ACC112 (cell line): ENCODE measurements at regions not wholly inside any gene's neighbourhood (a gene's known extent, or its start where the extent isn't known, plus 50 kb on each side); places are given as distances from the start of the nearest gene placed in this dataset.

Source experiments
- H2AFZ ChIP-seq: fragments of 200-600 bp; sonication (generic); one replicate; pipeline ENCODE4 v1.6.0; 2017; ENCODE audit warnings: antibody characterized with exemption, low read length; ENCODE audit not compliant: unreplicated experiment
- H3K27ac ChIP-seq: fragments of 200-600 bp; sonication (generic); 2 replicates; pipeline ENCODE4 v1.5.1; 2014; ENCODE audit warnings: low read depth, mild to moderate bottlenecking, antibody characterized with exemption, low read length, moderate library complexity
- H3K27me3 ChIP-seq: fragments of 200-600 bp; sonication (generic); 2 replicates; pipeline ENCODE4 v1.6.1; 2014; ENCODE audit warnings: mild to moderate bottlenecking, antibody characterized with exemption, low read length, moderate library complexity, mixed read lengths; ENCODE audit not compliant: insufficient read depth
- H3K36me3 ChIP-seq: fragments of 200-600 bp; sonication (generic); 2 replicates; pipeline ENCODE4 v1.6.1; 2016; ENCODE audit warnings: mild to moderate bottlenecking, antibody characterized with exemption, low read length, moderate library complexity, mixed read lengths; ENCODE audit not compliant: insufficient read depth
- H3K4me1 ChIP-seq: fragments of 200-600 bp; sonication (generic); one replicate; pipeline ENCODE4 v1.6.1; 2016; ENCODE audit warnings: low read length, mixed read lengths; ENCODE audit not compliant: insufficient read depth, unreplicated experiment, control insufficient read depth
- H3K4me3 ChIP-seq: fragments of 200-600 bp; sonication (generic); 2 replicates; pipeline ENCODE4 v1.5.1; 2014; ENCODE audit warnings: mild to moderate bottlenecking, low read depth, low read length
- H3K79me2 ChIP-seq: fragments of 200-600 bp; sonication (generic); one replicate; pipeline ENCODE4 v1.6.0; 2016; ENCODE audit warnings: low read length; ENCODE audit not compliant: control insufficient read depth, unreplicated experiment, insufficient read depth

DNA sequence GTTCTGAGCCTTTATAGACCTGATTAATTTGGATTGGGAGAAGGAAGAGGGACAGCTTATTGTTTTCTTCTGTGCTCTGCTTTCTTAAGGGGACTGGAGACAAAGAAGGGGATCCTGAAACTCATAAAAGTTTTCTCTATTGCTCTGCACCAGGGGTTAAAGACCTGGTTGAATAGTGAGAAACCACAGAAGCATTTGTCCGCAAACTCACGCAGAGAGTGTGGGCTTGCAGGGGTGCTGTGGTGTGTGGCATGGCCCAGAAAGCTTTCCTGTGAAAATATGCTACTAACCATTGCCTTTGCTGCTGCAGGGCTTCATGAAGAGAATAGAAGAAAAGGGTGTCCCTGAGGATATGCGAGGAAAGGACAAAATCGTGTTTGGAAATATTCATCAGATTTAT lies 73.1 kb upstream of the UMPS start:
- H3K4me1 ChIP-seq = peaks cover 4% of the 10 kb centered on the region
- no peak overlapping the region for H2AFZ ChIP-seq
- no peaks in the 10 kb centered on the region for H3K79me2 ChIP-seq
- H3K4me3 ChIP-seq = no peak overlapping the region
- no peak overlapping the region for H3K27ac ChIP-seq
- H3K36me3 ChIP-seq = no peaks in the 10 kb centered on the region
- H3K27me3 ChIP-seq = peaks cover 41% of the 10 kb centered on the region

GRCh38 chr3:124658270-124658669 lies 72.0 kb upstream of the UMPS start:
- Histone ChIP-seq H2AFZ (no peak overlapping the region), H3K27me3 (peaks cover 36% of the 10 kb centered on the region), H3K79me2 (no peaks in the 10 kb centered on the region), H3K4me3 (no peak overlapping the region), H3K4me1 (peaks cover 4% of the 10 kb centered on the region), H3K36me3 (no peaks in the 10 kb centered on the region), H3K27ac (no peak overlapping the region)

GRCh38 chr3:124659175-124659574 lies 71.1 kb upstream of the UMPS start:
- Histone ChIP-seq H3K36me3 (no peaks in the 10 kb centered on the region), H2AFZ (no peak overlapping the region)

DNA sequence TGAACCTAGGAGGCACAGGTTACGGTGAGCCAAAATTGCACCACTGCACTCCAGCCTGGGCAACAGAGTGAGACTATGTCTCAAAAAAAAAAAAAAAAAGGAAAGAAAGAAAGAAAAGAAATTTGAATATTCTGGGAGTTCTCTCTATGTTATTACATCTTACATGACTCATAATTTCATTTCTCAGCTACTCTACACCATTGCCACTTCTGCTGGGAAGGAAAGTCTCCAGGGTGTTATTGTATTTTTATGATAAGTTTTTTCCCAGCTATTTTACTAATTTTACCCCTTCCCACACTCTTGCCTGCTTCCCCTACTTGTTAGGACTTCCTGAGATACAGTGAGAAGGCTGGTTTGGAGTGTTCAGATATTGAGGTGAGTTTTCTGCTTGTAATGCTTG lies 69.7 kb upstream of the UMPS start:
- no peak overlapping the region for H2AFZ ChIP-seq
- peaks cover 15% of the 10 kb centered on the region for H3K27me3 ChIP-seq
- no peak overlapping the region for H3K27ac ChIP-seq
- H3K79me2 ChIP-seq = no peaks in the 10 kb centered on the region
- H3K4me1 ChIP-seq = peaks cover 11% of the 10 kb centered on the region
- no peaks in the 10 kb centered on the region for H3K36me3 ChIP-seq
- no peak overlapping the region for H3K4me3 ChIP-seq

More at GRCh38 chr3:124659175-124659574, 71.1 kb upstream of the UMPS start:
- Histone ChIP-seq H3K27me3 (peaks cover 27% of the 10 kb centered on the region), H3K27ac (no peak overlapping the region), H3K4me3 (no peak overlapping the region), H3K4me1 (peaks cover 11% of the 10 kb centered on the region), H3K79me2 (no peaks in the 10 kb centered on the region)

DNA sequence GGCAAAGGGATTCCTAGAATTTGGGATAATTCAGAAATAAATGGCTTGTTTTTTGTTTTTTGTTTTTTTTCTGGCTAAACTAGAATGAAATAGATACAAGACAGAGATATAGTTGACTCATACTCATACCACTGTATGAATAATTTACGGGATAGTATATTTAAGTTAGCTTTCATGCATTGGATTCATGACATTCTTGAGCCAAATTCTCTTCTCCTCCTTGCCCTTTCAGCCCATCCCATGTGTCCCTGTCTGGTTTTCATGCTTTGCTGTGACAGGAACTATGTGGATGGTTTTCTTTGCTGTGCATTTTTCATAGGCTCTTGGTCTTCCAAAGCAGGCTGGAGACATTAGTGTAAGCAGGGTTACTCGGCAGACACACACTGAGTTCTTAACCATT lies 66.6 kb upstream of the UMPS start:
- peaks cover 6% of the 10 kb centered on the region; the same call in 1 of the 2 replicates for H3K27me3 ChIP-seq
- H3K27ac ChIP-seq = no peak overlapping the region
- H3K4me1 ChIP-seq = peaks cover 11% of the 10 kb centered on the region
- no peaks in the 10 kb centered on the region for H3K79me2 ChIP-seq
- H2AFZ ChIP-seq = no peak overlapping the region
- H3K36me3 ChIP-seq = no peaks in the 10 kb centered on the region
- H3K4me3 ChIP-seq = no peak overlapping the region

DNA sequence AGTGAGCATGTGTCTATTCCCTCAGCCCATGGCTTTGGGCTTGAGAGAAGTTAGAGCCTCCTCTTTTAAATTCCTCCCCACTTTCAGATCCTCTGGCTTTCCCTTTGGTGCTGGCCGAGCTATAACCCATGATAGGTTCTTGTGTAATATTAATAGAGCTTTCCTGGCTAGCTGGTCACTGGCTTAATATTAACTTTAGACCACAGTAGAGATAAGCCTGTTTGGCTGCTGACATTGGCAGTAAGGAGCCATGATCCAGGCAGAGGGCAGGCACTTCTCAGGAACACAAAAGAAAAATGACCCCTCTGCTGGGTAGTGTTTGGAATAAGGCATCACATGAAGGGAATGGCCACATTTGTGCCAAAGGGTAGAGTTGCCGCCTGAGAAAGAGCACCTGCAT lies 65.4 kb upstream of the UMPS start:
- no peaks in the 10 kb centered on the region for H3K36me3 ChIP-seq
- no peak overlapping the region for H2AFZ ChIP-seq
- H3K27ac ChIP-seq = no peak overlapping the region
- H3K4me3 ChIP-seq = no peak overlapping the region
- H3K79me2 ChIP-seq = no peaks in the 10 kb centered on the region
- H3K4me1 ChIP-seq = peaks cover 20% of the 10 kb centered on the region
- peaks cover 6% of the 10 kb centered on the region; the same call in 1 of the 2 replicates for H3K27me3 ChIP-seq

- no peak overlapping the region for H3K4me3 ChIP-seq
- H3K4me1 ChIP-seq = peaks cover 20% of the 10 kb centered on the region
- H3K36me3 ChIP-seq = no peaks in the 10 kb centered on the region
- no peak overlapping the region for H2AFZ ChIP-seq
- no peaks in the 10 kb centered on the region for H3K79me2 ChIP-seq
- H3K27ac ChIP-seq = no peak overlapping the region
- peaks cover 4% of the 10 kb centered on the region; the same call in 1 of the 2 replicates for H3K27me3 ChIP-seq
These were observed 64.2 kb upstream of the UMPS start for GRCh38 chr3:124666067-124666466.

GRCh38 chr3:124669470-124669869 lies 60.8 kb upstream of the UMPS start:
- no peaks in the 10 kb centered on the region for H3K27me3 ChIP-seq
- H3K4me1 ChIP-seq = peaks cover 13% of the 10 kb centered on the region
- no peak overlapping the region for H3K27ac ChIP-seq
- no peaks in the 10 kb centered on the region for H3K36me3 ChIP-seq
- H2AFZ ChIP-seq = no peak overlapping the region
- no peaks in the 10 kb centered on the region for H3K79me2 ChIP-seq
- no peak overlapping the region for H3K4me3 ChIP-seq

DNA sequence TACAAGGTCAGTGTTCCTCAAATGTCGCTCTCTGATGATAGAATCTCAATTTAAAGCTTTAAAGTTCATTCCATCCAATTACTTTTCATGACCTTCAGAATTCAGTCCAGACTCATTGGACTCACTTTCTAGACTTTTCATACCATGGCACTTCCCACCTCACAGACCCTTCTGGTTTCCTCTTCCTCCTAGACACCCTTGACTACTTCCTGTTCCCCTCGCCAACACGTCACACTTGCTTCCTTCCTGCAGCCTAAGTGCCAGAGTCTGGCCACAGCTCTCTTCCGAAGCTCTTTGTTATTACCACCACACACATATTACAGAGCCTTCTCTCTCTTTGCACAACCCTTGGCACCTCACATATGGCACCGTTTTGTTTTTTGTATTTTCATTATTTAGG lies 59.1 kb upstream of the UMPS start:
- Histone ChIP-seq H3K4me3 (no peak overlapping the region), H3K36me3 (no peaks in the 10 kb centered on the region), H3K79me2 (no peaks in the 10 kb centered on the region), H3K4me1 (peaks cover 13% of the 10 kb centered on the region), H3K27ac (no peak overlapping the region), H3K27me3 (no peaks in the 10 kb centered on the region), H2AFZ (no peak overlapping the region)

GRCh38 chr3:124674336-124674735 lies 55.9 kb upstream of the UMPS start:
- Histone ChIP-seq H2AFZ (no peak overlapping the region), H3K27me3 (no peaks in the 10 kb centered on the region), H3K79me2 (no peaks in the 10 kb centered on the region), H3K36me3 (no peaks in the 10 kb centered on the region), H3K4me1 (peaks cover 12% of the 10 kb centered on the region), H3K27ac (no peak overlapping the region), H3K4me3 (no peak overlapping the region)

GRCh38 chr3:124676236-124676635 lies 54.0 kb upstream of the UMPS start:
- H3K79me2 ChIP-seq = no peaks in the 10 kb centered on the region
- H2AFZ ChIP-seq = no peak overlapping the region

More at GRCh38 chr3:124676236-124676635, 54.0 kb upstream of the UMPS start:
- Histone ChIP-seq H3K27me3 (no peaks in the 10 kb centered on the region), H3K27ac (peak overlapping the region; percentile 52), H3K4me3 (no peak overlapping the region), H3K4me1 (peaks cover 5% of the 10 kb centered on the region), H3K36me3 (no peaks in the 10 kb centered on the region)
